ENCODE measurements at regions not wholly inside any gene's neighbourhood (a gene's known extent, or its start where the extent isn't known, plus 50 kb on each side); places are given as distances from the start of the nearest gene placed in this dataset.
"Not testable (repeated sequence)": the region's sequence is repeated elsewhere in the genome, so short reads cannot be mapped to it uniquely, and the experiment has no call there.

DNA sequence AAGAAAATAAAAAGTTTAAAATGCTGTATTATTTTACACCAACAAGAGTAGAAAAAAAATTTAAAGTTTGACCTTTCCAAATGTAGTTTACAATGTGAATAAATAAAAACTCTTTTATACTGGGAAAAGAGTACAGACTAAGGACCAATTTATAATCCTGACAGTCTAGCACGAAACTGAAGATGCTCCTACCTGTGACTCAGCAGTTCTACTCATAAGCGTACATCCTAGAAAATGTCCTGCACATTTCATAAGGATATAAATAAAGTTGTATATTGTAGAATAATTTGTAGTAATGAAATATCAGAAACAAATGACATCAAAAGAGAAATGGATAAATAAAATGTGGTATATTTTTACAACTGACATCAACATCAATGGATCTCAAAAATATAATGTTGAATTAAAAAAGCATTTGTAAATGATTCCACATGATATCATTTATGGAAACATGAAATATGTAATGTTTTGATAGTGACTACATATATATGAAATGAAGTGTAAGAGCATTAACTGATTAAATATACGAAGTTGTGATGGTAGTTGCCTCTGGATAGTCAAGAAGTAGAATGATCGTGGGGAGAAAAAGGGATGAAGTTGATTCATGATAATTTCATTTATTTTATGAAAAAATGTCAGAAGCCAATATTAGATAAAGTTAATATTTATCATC, 161.3 kb upstream of the CBLB start:
- no peak for DNase-seq

DNA sequence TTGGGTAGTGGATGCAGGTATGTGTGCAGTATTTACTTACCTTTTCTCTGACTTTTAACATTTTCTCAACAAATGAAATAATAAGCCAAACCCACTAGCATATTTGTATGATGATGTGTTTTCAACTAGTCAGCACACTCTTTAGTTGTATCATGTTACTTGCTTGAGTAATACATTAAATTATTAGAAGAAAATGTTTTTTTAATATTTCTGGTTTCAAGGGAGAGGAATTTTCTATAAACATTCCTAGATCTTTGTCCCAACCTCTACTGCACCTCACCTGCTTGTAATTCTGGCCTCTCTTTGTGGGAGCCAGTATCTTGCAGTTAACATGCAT, 161.8 kb upstream of the CBLB start:
- no peak for DNase-seq

DNA sequence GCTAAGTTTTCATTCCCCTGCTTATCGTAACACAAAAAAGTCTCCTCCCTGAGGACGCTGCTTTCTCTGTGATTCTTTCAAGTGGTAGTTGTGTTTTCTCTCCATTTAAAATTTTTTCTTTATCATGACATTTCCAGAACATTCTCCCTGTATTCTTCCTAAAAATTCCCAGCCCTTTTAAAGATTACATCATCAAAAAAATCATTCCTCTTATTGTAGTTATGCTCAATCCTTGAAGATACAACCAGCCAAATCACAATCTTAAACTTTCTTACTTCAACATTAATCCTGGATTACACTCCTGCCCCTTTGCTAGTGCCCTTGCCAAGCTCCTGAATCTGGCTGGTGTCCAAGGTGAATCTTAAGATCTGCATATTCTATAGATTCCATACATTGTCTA, 163.7 kb upstream of the CBLB start:
- DNase-seq = no peak

DNA sequence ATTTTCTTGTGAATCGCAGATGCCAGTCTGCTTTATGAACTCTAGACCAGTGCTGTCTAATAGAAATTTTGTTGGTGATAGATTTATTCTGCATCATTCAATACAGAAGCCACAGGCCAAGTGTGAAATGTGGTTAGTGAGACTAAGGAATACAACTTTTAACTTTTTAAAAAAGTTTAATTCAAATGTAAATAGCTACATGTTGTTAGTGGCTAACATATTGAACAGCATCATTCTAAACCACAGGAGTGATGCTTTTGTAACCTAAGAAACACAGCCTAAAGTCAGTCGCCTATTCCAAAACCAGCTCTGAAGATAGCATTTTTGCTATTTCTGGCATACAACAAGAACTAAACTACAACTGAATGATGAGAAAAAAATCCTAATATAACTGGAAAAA, 164.8 kb upstream of the CBLB start:
- DNase-seq = no peak

DNA sequence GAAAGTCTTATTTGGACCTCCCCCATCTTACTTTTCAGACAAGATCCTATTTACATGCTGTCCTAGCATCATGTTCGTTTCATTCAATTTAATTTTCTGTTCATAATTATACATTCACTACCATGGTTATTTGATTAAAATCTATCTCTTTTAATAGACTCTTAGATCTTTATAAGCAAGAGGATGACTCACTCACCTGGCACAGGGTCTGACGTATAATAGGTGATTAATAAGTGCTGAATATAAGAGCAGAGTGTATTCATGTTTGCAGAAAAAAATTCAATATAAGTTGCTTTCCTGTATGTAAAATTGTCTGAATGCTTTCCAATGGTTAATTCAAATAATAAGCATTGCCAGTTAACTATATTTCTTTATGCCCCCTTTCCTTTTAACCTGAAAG, 165.5 kb upstream of the CBLB start:
- DNase-seq = no peak

DNA sequence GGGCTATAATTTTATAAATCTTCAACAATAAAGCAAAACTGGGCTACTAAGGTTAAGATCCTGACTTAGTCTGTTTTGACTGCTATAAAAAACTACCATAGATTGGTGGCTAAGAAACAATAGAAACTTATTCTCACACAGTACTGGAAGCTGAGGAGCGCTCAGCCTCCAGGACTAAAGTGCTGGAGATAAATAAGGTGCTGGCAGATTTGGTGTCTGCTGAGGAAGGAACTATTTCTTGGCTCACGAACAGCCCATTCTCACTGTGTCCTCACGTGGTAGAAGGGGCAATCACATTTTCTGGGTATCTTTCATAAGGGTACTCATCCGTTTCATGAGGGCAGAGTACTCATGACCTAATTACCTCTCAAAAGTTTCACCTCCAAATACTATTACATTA, 166.8 kb upstream of the CBLB start:
- no peak for DNase-seq

DNA sequence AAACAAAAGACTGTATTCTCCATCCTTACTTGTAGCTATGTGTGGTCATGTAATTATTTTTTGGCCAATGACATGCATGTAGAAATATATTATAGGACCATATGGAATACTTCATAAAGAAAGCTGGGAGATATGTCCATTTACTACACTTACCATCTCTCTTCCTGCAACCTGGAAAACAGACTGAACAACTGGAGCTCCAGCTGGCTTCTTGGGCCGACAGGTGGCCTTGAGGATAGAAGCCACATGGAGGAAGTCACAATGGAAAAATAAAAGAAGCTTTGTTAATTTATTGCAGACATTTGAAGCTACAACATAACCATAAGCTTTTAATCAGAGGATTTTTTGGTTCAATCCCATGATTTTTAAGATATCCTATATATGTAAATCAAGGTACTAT, 167.9 kb upstream of the CBLB start:
- DNase-seq = no peak

DNA sequence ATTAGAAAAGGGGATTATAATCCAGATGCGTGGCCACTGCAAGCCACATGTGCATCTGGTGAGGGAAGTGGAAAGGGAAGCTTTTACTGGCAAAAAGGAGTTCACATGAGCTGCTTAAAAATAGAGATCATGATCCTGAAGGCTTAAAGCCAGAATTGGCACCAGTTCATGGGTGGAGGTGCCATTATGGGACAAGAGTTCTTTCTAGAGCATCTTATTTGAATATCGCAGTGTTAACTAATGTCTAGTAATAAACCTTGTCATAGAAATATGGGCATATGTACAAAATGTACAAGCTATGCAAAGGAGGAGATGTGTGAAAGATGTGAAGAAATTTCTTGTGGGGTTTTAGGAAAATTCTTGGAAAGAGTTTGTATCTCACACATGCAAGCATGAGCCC, 178.4 kb upstream of the CBLB start:
- no peak for DNase-seq

DNA sequence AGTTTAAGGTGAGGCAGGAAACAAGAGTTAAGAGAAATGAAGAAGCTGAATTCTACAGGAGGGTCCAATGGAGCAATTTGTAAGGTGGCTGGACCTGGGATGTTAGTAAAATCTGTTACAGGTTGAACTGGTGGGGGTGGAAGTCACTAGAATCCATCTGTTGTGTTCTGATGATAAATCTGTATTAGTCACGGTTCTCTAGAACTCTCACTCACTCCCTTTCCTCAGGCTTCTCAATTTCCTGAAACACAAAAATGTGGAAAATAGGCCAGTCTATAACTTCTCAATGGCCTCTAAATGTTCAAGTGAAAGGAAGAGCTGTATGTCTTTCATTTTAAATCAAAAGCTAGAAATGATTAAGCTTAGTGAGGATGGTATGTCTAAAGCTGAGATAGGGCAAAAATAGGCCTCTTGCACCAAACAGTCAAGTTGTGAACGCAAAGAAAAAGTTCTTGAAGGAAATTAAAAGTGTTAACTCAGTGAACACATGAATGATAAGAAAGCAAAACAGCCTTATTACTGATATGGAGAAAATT, 180.2 kb upstream of the CBLB start:
- no peak for DNase-seq

DNA sequence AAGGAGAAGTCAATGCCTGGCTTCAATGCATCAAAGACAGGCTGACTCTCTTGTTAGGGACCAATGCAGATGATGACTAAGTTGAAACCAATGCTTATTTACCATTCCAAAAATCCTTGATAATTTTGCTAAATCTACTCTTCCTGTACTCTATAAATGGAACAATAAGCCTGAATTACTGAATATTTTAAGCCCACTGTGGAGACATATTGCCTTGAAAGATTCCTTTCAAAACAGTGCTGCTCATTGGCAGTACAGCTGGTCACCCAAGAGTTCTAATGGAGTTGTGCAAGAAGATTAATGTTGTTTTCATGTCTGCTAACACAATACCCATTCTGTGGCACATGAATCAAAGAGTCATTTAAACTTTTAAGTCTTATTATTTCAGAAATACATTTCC, 181.0 kb upstream of the CBLB start:
- DNase-seq = no peak

DNA sequence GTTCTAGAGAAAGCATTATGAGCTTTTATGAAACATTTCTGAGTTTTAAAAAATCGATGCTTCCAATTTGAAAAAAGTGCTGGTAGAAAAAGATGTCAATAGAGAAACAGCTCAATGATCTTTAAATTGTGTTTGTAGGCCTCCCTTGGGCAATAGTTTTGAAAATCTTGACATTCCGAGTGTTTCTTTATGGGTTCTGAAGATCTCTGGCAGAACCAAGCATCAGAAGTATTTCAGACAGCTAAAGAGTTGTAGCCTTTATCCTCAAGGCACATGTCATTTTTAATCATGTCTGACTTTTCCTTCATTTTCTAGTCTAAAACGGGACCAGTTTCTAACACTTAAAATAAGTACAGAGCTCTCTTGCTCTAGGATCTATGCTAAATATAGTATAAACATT, 188.1 kb upstream of the CBLB start:
- no peak for DNase-seq

DNA sequence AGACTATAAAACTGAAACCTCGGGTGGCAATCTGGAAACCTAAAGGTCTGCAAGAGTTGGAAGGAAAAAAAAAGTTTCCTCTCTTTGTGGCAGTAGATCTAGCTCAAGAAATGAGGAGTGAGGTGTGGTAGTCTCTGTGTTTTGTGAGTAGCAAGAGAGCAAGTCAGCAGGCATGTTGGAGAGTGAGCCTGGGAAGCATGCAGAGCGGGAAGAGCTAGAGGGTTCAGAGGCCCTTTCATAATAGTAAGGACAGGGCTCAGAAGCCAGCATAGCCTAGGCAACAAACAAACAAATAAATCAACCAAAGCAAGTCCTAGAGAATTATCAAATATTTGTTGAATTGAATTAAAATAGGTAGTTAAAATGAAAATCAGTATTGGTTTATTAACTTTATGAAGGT, 189.7 kb upstream of the CBLB start:
- DNase-seq = no peak

DNA sequence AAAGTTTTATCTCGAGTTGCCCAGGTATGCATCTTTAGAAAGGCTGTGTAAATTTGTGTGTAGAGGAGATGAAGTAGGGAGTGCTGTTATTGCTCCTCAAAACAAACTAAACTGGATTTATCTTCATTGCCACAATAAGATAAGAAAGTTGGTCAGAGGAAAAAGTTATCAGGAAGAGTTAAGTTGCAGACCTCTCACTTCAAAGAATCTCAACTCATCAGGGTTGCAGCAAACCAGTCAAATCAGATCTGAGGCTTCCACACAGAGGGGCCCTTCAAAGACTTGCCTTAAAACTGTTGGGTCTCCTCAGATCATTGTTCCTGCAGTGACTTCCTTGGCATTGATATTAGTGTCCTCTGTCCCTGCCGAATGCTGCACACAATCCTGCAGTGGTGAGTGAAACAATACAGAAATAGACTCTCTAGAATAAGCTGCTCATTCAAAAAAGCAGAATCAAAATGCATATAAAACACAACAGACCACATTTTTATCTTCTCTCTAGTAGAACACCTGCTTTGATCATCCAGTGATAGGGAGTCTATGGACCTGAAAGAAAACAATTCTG, 191.2 kb upstream of the CBLB start:
- DNase-seq = peak; percentile 75

DNA sequence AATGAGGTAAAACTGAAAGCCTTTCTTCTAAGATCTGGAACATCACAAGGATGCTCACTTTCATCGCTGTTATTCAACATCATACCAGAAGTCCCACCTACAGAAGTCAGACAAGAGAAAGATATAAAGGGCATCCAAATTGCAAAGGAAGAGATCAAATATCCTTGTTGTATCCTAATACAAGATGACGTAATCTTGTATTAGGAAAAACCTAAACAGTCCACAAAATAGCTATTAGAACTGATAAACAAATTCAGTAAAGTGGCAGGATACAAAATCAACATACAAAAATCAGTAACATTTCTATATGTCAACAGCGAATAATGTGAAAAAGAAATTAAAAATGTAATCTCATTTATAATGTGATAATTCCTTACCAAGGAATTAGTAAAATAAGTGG, 195.1 kb upstream of the CBLB start:
- DNase-seq = no peak

DNA sequence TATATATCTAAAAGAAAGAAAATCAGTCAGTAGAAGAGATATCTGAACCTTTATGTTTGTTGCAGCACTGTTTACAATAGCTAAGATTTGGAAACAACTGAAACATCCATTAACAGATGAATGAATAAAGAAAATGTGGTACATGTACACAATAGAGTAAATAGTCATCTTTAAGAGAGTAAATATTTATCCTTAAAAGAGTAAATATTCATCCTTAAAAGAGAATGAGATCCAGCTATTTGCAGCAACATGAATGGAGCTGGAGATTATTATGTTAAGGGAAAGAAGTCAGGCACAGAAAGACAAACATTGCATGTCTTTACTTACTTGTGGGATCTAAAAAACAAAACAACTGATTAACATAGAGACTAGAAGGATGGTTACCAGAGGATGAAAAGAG, 197.0 kb upstream of the CBLB start:
- DNase-seq = no peak

DNA sequence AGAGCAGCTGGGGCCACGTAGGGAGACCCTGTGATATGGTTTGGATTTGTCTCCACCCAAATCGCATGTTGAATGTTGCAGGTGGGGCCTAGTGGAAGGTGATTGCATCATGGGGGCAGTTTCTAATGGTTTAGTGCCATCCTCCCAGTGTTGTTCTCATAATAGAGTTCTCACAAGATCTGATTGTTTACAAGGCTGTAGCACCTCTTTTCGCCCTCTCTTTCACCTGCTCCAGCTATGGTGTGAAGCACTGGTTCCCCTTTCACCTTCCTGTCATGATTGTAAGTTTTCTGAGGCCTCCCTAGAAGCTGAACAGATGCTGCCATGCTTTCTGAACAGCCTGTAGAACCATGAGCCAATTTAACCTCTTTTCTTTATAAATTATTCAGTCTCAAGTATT, 198.9 kb upstream of the CBLB start:
- no peak for DNase-seq

DNA sequence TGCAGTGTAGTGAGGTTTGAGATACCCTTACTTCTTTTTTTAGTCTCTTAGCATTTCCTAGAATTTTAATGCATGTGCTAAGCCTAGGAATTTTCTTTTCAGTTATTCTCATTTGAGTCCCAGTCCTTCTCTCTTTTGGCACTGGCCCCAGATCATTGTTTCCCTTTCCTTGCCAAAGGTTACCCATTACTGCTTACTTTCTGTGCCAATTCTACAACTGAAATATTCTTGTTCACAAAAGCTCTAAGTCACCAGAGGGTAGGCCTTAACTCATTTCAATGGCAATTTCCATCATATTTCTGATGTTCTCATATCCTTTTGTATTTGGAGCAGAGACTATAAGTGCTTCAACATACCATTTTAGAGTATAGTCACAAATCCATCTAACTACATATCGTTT, 199.6 kb upstream of the CBLB start:
- DNase-seq = peak; percentile 39

DNA sequence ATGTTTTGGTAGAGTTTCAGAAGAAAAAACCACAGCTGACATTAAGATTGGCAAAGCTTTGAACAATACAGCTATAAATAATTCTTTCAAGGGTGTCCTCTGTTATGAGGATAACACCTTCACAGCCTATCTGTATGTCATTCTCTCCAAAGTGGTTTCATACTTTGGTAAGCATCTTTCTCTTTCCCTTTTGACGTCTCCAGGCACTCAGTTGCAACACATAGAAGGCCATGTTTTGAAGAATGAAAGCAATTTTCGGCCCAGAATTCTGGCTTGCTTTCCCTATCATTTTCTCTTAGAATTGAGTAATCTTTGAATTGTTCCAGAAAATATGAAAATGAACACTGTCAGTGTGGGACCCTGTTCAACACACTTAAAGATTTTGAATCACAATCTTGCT, 200.0 kb upstream of the CBLB start:
- peak; percentile 39 for DNase-seq

DNA sequence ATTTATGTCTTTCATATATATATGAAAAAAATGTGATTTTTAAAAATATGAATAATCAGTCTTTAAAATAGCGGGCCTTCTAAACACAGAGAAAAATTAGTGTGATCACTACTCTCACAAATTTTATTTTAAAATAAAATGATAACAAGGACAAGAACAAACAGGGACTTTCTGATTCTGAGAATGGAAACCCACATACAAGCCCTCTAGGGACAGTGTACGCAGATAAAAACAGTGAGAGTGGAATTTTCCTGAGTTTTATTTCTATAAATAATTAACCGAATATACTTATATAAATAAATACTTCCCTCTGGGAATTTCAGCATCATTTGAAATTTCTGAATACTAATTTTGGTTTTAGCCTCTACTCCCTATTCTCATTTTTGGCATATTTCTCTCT, 201.4 kb upstream of the CBLB start:
- no peak for DNase-seq

DNA sequence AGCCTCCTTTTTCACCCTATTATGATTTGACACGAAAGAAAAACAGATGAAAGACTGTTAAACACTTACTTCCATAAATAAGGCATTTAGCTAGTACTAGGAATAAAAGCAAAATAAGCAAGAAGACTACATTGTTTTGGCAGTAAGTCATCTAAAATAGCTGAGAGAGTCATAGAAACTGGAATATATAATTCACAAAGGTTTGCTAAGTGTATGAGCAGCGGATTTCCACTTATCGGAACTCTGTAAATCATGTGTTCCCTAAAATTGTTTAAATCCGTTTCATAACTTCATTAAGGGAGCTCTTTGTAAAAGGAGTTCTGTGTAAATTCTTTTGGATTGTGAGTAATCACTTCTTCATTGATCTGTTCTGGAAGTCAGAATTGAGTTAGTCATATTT, 202.5 kb upstream of the CBLB start:
- DNase-seq = no peak

DNA sequence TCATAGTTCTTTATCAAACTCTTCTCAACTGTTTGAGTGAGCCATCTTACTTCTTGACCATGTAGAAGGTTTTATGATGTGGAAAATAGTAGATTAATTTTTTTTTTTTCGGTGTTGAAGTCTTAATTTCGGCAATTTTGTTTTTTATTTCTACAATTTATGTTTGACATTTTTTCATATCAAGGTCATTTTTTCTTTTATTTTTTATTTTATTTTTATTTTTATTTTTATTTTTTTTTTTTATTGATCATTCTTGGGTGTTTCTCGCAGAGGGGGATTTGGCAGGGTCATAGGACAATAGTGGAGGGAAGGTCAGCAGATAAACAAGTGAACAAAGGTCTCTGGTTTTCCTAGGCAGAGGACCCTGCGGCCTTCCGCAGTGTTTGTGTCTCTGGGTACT, 203.8 kb upstream of the CBLB start:
- not testable (repeated sequence) for DNase-seq

DNA sequence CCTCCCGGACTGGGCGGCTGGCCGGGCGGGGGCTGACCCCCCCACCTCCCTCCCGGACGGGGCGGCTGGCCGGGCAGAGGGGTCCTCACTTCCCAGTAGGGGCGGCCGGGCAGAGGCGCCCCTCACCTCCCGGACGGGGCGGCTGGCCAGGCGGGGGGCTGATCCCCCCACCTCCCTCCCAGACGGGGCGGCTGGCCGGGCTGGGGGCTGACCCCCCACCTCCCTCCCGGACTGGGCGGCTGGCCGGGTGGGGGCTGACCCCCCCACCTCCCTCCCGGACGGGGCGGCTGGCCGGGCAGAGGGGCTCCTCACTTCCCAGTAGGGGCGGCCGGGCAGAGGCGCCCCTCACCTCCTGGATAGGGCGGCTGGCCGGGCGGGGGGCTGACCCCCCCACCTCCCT, 205.0 kb upstream of the CBLB start:
- DNase-seq = not testable (repeated sequence)

DNA sequence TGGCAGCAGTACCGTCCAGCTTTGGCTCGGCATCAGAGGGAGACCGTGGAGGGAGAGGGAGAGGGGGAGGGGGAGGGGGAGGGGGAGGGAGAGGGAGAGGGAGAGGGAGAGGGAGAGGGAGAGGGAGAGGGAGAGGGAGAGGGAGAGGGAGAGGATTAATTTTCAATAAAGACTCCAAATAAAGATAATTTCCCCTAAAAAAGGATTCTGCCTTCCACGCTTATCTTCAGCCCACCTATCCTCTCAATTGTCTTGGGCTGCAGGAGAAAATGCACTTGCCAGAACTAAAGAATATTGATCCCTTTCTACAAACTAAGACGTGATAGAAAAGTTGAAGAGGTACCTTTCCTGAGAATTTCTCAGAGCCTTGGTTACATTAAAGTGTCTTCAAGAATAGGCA, 206.9 kb upstream of the CBLB start:
- not testable (repeated sequence) for DNase-seq

DNA sequence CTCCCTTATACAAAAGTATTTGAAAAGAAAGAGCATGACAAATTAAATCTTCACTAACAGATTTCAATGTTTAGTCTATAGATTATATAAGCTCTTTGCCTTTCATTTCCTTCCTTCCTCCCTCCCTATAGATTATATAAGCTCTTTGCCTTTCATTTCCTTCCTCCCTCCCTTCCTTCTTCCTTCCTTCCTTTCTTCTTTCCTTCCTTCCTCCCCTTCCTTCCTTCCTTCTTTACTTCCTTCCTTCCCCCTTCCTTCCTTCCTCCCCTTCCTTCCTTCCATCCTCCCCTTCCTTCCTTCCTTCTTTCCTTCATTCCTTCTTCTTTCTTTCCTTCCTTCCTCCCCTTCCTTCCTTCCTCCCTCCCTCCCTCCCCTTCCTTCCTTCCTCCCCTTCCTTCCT, 209.8 kb upstream of the CBLB start:
- no peak for DNase-seq

DNA sequence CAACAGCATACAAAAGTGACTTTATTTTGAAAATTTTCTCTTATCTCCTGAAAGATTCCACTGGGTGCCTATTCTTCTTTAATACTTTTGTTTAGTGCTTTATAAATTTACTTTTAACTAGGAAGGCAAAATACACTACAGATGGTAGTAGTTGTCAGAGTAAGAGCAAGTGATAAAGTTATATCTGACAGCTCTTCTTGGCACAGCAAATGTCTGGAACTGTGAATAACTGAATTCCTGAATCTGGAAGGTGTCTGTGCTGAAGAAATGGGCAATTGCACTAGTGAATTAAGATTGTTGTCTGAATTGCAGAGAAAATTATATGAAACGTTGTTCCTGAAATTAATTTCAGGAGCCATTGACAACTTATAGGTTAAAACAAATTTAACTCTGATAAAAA, 213.8 kb upstream of the CBLB start:
- peak; percentile 34 for DNase-seq
